Neural progenitor cell (in vitro differentiated cells): ENCODE measurements at regions not wholly inside any gene's neighbourhood (a gene's known extent, or its start where the extent isn't known, plus 50 kb on each side); places are given as distances from the start of the nearest gene placed in this dataset.

Experiments
- CTCF ChIP-seq: fragments of 200-600 bp; sonication (generic); IDR thresholded peaks from 2 replicates; pipeline ENCODE4 v1.5.1; 2017; ENCODE audit warnings: antibody characterized with exemption, mild to moderate bottlenecking
- EZH2 ChIP-seq: fragments of 200-600 bp; sonication (generic); IDR thresholded peaks from 2 replicates; pipeline ENCODE4 v1.6.1; 2017; ENCODE audit warnings: antibody characterized with exemption, mild to moderate bottlenecking, moderate library complexity
- EZH2phosphoT487 ChIP-seq: fragments of 200-600 bp; sonication (generic); IDR thresholded peaks from 2 replicates; pipeline ENCODE4 v1.6.1; 2017; ENCODE audit warnings: antibody characterized with exemption

- TF ChIP-seq EZH2 (no peak), CTCF (no peak), EZH2phosphoT487 (no peak)
These were observed 589.0 kb upstream of the ACVR2A start for GRCh38 chr2:147255812-147256211.
